Astrocyte (in vitro differentiated cells and primary cell): ENCODE measurements at regions not wholly inside any gene's neighbourhood (a gene's known extent, or its start where the extent isn't known, plus 50 kb on each side); places are given as distances from the start of the nearest gene placed in this dataset.

Source experiments
- CTCF ChIP-seq: IDR thresholded peaks from 2 replicates; pipeline ENCODE4 v1.5.1; 2011; ENCODE audit warnings: low read depth, mild to moderate bottlenecking, inconsistent platforms, low read length, moderate library complexity; ENCODE audit not compliant: insufficient read depth
- EZH2 ChIP-seq: IDR thresholded peaks from 2 replicates; pipeline ENCODE4 v1.6.1; 2012; ENCODE audit warnings: mild to moderate bottlenecking, low read length, inconsistent platforms; ENCODE audit not compliant: insufficient read depth

GRCh38 chr2:236685979-236686520, 116.4 kb downstream of the ACKR3 start:
- TF ChIP-seq CTCF (no peak), EZH2 (no peak)
